G401 (cell line): ENCODE measurements at regions not wholly inside any gene's neighbourhood (a gene's known extent, or its start where the extent isn't known, plus 50 kb on each side); places are given as distances from the start of the nearest gene placed in this dataset.
"Not testable (repeated sequence)": the region's sequence is repeated elsewhere in the genome, so short reads cannot be mapped to it uniquely, and the experiment has no call there.

ENCODE experiments used
- DNase-seq: peaks from one replicate; pipeline ENCODE4 v3.0.0-alpha.2; 2015; ENCODE audit warnings: low spot score
- in situ Hi-C: cut with HindIII; loops from 2 replicates; pipeline ENCODE4 v1.10.0; 2016; ENCODE audit warnings: low sequenced_read_pairs, mixed read lengths

DNA sequence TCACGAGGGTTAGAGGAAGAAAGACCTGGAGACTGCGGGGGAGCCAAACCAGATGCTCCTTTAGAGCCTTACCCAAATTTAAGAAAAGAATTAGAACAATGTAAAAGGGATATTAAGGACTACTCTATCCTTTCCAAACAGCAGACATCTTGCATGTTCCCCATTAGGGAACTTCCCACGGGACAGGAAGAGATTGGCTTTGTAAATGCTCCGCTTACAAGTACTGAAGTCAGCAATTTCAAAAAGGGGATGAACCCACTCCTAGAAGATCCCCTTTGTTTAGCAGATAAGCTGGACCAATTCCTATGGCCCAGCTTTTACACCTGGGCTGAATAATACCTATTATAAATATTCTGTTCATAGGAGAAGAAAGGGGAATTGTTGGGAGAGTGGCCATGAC, 74.2 kb downstream of the APOBEC1 start:
- no peak for DNase-seq
- in situ Hi-C loops, result no loop called here

DNA sequence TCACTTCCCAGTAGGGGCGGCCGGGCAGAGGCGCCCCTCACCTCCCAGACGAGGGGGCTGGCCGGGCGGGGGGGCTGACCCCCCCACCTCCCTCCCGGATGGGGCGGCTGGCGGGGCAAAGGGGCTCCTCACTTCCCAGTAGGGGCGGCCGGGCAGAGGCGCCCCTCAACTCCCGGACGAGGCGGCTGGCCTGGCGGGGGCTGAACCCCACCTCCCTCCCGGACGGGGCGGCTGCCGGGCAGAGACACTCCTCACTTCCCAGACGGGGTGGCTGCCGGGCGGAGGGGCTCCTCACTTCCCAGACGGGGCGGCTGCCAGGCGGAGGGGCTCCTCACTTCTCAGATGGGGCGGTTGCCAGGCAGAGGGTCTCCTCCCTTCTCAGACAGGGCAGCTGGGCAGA, 75.6 kb downstream of the APOBEC1 start:
- DNase-seq, in situ Hi-C loops: not testable (repeated sequence)

DNA sequence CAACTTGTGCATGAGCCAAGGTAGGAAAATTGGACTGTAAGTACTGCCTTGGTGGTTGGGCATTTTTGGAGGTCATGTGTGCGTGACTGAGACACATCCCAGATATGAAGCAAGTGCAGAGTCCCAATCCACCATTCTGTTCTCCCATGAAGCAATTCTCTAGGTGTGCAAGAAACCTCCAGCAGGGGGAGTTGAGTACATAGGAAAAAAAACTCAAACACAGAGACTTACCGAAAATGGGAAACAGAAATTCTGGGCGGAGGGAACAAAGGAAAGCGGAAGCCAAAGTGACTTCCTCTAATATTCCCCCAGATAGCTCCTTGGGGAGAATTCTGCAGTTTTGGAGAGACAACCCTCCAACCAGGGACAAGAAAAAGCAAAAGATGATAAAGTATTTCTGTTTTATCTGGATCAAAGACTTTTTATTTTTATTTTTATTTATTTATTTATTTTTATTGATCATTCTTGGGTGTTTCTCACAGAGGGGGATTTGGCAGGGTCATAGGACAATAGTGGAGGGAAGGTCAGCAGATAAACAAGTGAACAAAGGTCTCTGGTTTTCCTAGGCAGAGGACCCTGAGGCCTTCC, 76.9 kb downstream of the APOBEC1 start:
- in situ Hi-C loops, result not testable (repeated sequence)
- peak; percentile 21 for DNase-seq

DNA sequence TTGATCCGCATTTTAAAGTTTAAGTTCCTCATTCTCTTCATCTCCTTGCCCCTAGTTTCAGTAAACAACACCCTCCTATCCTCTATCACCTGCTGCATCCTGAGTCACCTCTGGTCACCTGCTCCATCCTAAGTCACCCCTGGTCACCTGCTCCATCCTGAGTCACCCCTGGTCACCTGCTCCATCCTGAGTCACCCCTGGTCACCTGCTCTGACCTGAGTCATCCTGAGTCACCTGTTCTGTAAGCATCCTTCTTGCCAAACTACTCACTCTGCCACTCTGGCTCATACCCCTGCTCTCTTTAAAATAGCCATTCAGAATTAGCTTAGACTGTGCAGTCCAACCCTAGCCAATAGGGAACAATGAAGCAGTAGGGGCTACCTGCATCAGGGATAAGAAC, 80.6 kb upstream of the CD163 start:
- in situ Hi-C loops, DNase-seq: not testable (repeated sequence)

DNA sequence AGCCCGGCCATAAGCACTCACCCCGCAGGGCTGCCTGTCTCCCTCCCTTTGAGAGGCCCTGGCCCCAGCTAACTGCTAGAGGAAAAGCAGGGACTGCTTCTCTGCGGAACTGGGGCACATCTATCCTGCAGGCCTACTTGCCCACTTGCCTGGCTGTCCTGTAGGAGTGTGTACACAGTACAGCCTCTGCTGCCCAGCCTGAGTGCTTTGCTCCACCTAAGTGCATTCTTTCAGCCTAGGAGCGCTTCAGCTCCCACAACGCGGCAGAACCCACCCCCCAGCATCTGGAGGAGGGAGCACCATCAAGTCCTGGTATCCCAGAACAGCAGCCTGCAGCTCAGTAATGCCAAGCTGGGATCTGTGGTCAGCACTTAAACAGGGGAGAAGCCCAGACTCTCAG, 79.9 kb upstream of the CD163 start:
- DNase-seq, result no peak
- in situ Hi-C loops, result no loop called here

DNA sequence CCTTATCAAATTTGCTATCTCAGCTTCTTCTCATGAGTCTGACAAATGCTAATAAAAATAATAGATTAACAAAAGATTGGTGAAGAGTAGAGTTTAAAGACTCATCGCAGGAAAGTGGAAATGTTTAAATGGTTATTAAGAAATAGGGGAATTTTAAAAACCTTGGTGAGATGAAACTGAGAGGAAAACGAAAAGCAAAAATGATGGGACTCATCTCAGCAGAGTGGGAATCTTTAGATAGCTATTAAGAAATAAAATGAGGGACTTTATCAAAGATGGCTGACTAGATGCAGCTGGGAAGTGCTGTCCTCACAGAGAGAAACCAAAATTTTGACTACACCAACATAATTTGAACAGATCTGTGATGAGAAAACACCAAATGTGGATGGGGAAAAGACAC, 79.2 kb upstream of the CD163 start:
- DNase-seq, result no peak
- in situ Hi-C loops, result no loop called here

DNA sequence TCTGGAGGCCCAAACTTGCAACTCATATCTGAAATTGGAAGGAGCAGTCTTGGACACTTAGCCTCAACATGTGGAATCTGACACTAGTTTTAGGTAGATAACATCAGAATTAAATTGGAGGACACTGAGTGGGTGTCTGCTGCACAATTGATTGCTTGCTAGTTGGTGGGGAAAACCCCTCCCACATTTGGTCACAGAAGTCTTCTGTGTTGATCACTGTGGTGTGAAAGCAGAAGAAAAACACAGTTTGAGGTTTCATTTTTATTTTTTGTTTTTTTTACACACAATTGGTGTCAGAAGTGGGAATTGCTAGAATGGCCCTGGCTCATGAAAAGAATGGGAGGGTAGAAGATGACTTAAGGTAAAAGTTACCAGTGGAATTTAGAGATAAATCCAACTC, 78.0 kb upstream of the CD163 start:
- in situ Hi-C loops, result no loop called here
- DNase-seq, result no peak

DNA sequence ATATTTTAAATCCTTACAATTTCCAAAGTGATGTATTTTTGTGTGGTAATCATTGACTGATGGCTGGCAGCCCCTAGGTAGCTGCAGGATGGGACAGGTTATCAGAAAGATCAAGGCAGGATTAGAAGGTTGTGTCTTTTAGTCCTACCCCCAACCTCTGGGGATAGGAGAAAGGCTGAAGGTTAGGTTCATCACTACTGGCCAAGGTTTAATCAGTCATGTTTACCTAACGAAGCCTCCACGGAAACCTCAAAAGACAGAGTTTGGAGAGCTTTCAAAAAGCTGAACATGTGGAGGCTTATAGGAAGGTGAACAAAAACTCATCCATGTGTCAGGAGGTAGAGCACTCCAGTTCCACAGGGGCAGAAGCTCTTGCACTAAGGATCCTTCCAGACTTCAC, 77.5 kb upstream of the CD163 start:
- in situ Hi-C loops, result no loop called here
- no peak for DNase-seq

DNA sequence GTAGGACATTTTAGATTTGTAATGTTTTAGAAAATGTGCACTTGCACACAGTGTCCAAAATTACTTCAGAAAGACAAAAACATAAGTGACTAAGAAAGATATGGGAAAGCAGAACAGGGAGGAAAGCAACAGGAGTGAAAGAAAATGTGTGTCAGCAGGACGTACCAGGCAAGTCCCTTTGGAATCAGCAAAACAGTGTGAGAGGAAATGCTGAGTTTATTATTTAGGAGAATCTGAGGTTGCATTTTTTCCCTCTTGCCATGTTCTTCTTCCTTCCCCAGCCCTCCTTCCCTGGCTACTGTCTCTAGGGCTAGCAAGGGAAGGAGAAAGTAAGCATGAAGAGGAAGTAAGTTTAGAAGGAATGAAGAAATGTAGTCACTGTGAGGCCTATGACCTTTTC, 67.7 kb upstream of the CD163 start:
- in situ Hi-C loops, result no loop called here
- no peak for DNase-seq

DNA sequence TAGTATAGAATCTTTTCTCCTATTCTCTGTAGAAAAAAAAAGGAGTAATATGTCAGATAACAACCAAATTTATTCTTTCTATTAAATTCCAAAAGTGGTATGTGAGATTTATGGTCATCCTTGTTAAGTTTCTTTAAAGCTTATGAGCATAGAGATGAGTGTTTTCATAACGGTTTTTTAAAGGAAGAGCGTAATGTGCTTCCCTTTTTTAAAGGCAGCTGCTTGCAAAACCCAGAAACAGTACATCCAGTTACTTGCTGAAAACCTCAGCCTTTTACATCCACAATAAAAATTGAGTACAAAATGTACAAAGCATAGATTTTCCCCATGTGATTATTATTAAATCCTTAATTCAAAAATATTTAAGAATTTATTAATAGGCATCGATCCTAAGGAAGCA, 53.6 kb upstream of the CD163 start:
- in situ Hi-C loops, result no loop called here
- DNase-seq, result no peak

DNA sequence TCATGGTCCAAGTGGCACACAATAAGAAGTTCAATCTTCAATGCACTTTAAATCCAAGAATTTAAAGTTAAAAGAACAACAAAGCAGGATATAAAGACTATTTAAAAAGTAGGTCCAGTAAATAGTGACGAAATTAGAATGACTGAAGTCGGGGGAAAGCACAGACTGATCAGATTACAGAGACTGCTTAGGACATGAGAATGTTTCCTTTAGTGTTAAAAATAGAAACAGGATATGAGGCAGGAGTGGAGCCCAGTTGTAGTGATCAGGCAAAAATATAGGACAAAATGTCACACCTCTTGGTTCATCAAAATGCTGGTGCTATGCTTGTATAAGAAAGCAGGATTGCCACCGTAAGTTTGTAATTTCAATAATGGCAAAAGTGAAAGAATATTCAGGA, 52.2 kb upstream of the CD163 start:
- DNase-seq, result no peak
- in situ Hi-C loops, result no loop called here

DNA sequence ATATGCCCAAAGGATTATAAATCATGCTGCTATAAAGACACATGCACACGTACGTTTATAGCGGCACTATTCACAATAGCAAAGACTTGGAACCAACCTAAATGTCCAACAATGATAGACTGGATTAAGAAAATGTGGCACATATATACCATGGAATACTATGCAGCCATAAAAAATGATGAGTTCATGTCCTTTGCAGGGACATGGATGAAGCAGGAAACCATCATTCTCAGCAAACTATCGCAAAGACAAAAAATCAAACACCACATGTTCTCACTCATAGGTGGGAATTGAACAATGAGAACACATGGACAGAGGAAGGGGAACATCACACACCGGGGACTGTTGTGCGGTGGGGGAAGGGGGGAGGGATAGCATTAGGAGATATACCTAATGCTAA, 51.3 kb upstream of the CD163 start:
- DNase-seq, result not testable (repeated sequence)

More for the DNA sequence above, 51.3 kb upstream of the CD163 start:
- in situ Hi-C loops, result not testable (repeated sequence)
